OCI-LY3 (cell line): ENCODE measurements at regions not wholly inside any gene's neighbourhood (a gene's known extent, or its start where the extent isn't known, plus 50 kb on each side); places are given as distances from the start of the nearest gene placed in this dataset.

Source experiments
- H2AFZ ChIP-seq: fragments of 200-600, 300-600 bp; shearing (Covaris generic); 2 replicates; pipeline ENCODE4 v1.6.0; 2014; ENCODE audit warnings: antibody characterized with exemption, low read depth, low read length
- H3K27ac ChIP-seq: fragments of 200-600, 300-600 bp; sonication (generic); 2 replicates; pipeline ENCODE4 v1.5.1; 2014; ENCODE audit warnings: mild to moderate bottlenecking, low read length, moderate library complexity, mixed read lengths
- H3K27me3 ChIP-seq: fragments of 200-600, 300-600 bp; sonication (generic); 2 replicates; pipeline ENCODE4 v1.6.1; 2014; ENCODE audit warnings: low read depth, low read length, mixed read lengths
- H3K36me3 ChIP-seq: fragments of 200-600, 300-600 bp; sonication (generic); replicated peaks from 2 replicates; pipeline ENCODE3; 2014; ENCODE audit warnings: low read depth, low read length, mixed read lengths
- H3K4me1 ChIP-seq: fragments of 300-600, 200-600 bp; sonication (generic); 2 replicates; pipeline ENCODE4 v1.6.1; 2014; ENCODE audit warnings: low read length, mixed read lengths
- H3K4me2 ChIP-seq: fragments of 200-600, 300-600 bp; sonication (generic); 2 replicates; pipeline ENCODE4 v1.6.1; 2014; ENCODE audit warnings: low read length, mixed read lengths
- H3K4me3 ChIP-seq: fragments of 300-600, 200-600 bp; sonication (generic); 2 replicates; pipeline ENCODE4 v1.5.1; 2014; ENCODE audit warnings: antibody characterized with exemption, mild to moderate bottlenecking, low read length, moderate library complexity
- H3K79me2 ChIP-seq: fragments of 300-600, 200-600 bp; shearing (Covaris generic); 2 replicates; pipeline ENCODE4 v1.6.1; 2014; ENCODE audit warnings: mild to moderate bottlenecking, low read length, mixed read lengths
- H3K9ac ChIP-seq: fragments of 300-600, 200-600 bp; shearing (Covaris generic); 2 replicates; pipeline ENCODE4 v1.6.0; 2014; ENCODE audit warnings: mild to moderate bottlenecking, low read length, moderate library complexity
- H3K9me3 ChIP-seq: fragments of 200-600, 300-600 bp; shearing (Covaris generic); 2 replicates; pipeline ENCODE4 v1.6.1; 2014; ENCODE audit warnings: low read length, mixed read lengths; ENCODE audit not compliant: insufficient read depth
- H4K20me1 ChIP-seq: fragments of 200-600, 300-600 bp; sonication (generic); 2 replicates; pipeline ENCODE4 v1.6.1; 2016; ENCODE audit warnings: low read length, mixed read lengths; ENCODE audit not compliant: insufficient read depth
- EZH2phosphoT487 ChIP-seq: fragments of 200-600 bp; shearing (Covaris generic); IDR thresholded peaks from 2 replicates; pipeline ENCODE4 v1.6.1; 2018; ENCODE audit warnings: antibody characterized with exemption, mixed run types, low read depth
- TF ChIP-seq, protein P1 (sequence below): fragments of 200-600, 300-600 bp; sonication (generic); IDR thresholded peaks from 2 replicates; pipeline ENCODE4 v1.5.1; 2014; ENCODE audit warnings: antibody characterized with exemption, low read length, low read depth

DNA sequence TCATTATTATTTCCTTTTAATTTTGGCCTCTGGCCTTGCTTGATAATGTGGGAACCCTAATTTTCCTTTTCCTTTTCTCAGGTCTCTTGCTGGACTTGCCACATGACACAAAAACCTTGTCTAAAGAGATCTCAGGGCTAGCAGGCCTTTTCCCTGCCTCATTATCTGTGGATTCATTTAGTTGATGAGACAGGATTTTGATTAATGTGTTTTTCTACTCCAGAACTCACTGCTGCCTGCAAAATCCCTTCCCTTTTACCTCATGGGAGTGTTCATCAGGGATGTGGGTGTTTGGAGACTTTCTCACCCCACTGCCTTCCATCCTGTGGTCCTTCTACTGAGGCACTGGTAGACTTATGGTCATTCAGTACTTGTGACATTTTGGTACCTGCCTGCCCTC lies 56.2 kb upstream of the MAMDC2 start:
- no peak overlapping the region for H3K27ac ChIP-seq
- no peaks in the 10 kb centered on the region for H3K4me1 ChIP-seq
- peaks cover 5% of the 10 kb centered on the region for H3K27me3 ChIP-seq
- no peak overlapping the region for H2AFZ ChIP-seq
- H3K9me3 ChIP-seq = no peaks in the 10 kb centered on the region
- no peak overlapping the region for H3K9ac ChIP-seq
- H3K4me2 ChIP-seq = no peak overlapping the region
- TF ChIP-seq EZH2phosphoT487 = no peak
- TF ChIP-seq, protein P1, sequence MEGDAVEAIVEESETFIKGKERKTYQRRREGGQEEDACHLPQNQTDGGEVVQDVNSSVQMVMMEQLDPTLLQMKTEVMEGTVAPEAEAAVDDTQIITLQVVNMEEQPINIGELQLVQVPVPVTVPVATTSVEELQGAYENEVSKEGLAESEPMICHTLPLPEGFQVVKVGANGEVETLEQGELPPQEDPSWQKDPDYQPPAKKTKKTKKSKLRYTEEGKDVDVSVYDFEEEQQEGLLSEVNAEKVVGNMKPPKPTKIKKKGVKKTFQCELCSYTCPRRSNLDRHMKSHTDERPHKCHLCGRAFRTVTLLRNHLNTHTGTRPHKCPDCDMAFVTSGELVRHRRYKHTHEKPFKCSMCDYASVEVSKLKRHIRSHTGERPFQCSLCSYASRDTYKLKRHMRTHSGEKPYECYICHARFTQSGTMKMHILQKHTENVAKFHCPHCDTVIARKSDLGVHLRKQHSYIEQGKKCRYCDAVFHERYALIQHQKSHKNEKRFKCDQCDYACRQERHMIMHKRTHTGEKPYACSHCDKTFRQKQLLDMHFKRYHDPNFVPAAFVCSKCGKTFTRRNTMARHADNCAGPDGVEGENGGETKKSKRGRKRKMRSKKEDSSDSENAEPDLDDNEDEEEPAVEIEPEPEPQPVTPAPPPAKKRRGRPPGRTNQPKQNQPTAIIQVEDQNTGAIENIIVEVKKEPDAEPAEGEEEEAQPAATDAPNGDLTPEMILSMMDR = no peak
- H3K4me3 ChIP-seq = no peak overlapping the region
- no peaks in the 10 kb centered on the region for H4K20me1 ChIP-seq
- no peaks in the 10 kb centered on the region for H3K36me3 ChIP-seq
- no peaks in the 10 kb centered on the region for H3K79me2 ChIP-seq

DNA sequence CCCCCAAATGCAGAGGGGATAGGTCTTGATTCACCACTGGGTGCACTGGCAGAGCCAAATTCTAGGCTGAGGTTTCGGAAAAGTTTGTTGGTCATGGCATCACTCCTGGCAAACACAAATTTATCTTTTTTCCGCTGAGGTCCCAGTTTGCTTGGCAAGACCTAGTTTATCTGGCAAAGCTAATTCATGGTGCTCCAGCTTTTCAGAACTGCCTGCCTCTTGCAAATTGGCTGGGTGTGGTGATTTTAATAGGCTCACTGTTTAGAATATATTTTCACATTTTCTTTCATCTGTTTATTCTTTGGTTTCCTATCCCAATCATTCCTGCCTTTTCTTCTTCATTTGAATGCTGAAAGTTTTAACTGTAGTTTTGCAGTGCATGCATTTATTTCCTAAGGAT lies 50.5 kb upstream of the MAMDC2 start:
- Histone ChIP-seq H3K4me3 (no peak overlapping the region), H3K9ac (no peak overlapping the region), H3K4me2 (no peak overlapping the region), H3K79me2 (no peaks in the 10 kb centered on the region), H3K9me3 (no peaks in the 10 kb centered on the region), H3K27me3 (peaks cover 15% of the 10 kb centered on the region), H3K4me1 (no peaks in the 10 kb centered on the region), H2AFZ (no peak overlapping the region), H3K27ac (no peak overlapping the region), H4K20me1 (no peaks in the 10 kb centered on the region), H3K36me3 (no peaks in the 10 kb centered on the region)
- TF ChIP-seq, protein P1 = no peak
